BLaER1 treated with 17β-estradiol and CSF1 and Interleukin-3, amounts not matched to agents 10 nM and 100 nM (cell line): ENCODE measurements at regions not wholly inside any gene's neighbourhood (a gene's known extent, or its start where the extent isn't known, plus 50 kb on each side); places are given as distances from the start of the nearest gene placed in this dataset.
"Not testable (repeated sequence)": the region's sequence is repeated elsewhere in the genome, so short reads cannot be mapped to it uniquely, and the experiment has no call there.

ENCODE experiments used
- H3K27ac ChIP-seq, 11 experiments: shearing (Covaris generic); formaldehyde crosslinking; 2 replicates each; pipeline ENCODE4 v1.8.1; 2022
- H3K27me3 ChIP-seq, 11 experiments: shearing (Covaris generic); formaldehyde crosslinking; 2 replicates each; pipeline ENCODE4 v1.8.1; 2022
- H3K36me3 ChIP-seq, 11 experiments: shearing (Covaris generic); formaldehyde crosslinking; 2 replicates each; pipeline ENCODE4 v1.8.1; 2022
- H3K4me1 ChIP-seq, 10 experiments: shearing (Covaris generic); formaldehyde crosslinking; 2 replicates each; pipeline ENCODE4 v1.8.1; 2022
- H3K4me2 ChIP-seq, 11 experiments: shearing (Covaris generic); formaldehyde crosslinking; 2 replicates each; pipeline ENCODE4 v1.8.1; 2022
- H3K4me3 ChIP-seq, 10 experiments: shearing (Covaris generic); formaldehyde crosslinking; 2 replicates each; pipeline ENCODE4 v1.8.1; 2022
- H3K9ac ChIP-seq, 11 experiments: shearing (Covaris generic); formaldehyde crosslinking; 2 replicates each; pipeline ENCODE4 v1.8.1; 2022
- H3K9me3 ChIP-seq, 11 experiments: shearing (Covaris generic); formaldehyde crosslinking; replicated peaks in 1 of 11; 2 replicates each; pipeline ENCODE4 v1.8.1; 2022
- H4K20me1 ChIP-seq, 11 experiments: shearing (Covaris generic); formaldehyde crosslinking; 2 replicates each; pipeline ENCODE4 v1.8.1; 2022
- Cebpa-rat ChIP-seq, 11 experiments: shearing (Covaris generic); IDR thresholded peaks; 2 replicates each; pipeline ENCODE4 v1.8.1; 2022

- no peaks in the 10 kb centered on the region for H3K27me3 ChIP-seq
- no peak overlapping the region for H3K4me2 ChIP-seq
- H3K9me3 ChIP-seq: no peaks in the 10 kb centered on the region
- TF ChIP-seq Cebpa-rat (IDR thresholded peaks at IDR 0.05): no peak
- no peak overlapping the region for H3K4me3 ChIP-seq
- H4K20me1 ChIP-seq: no peaks in the 10 kb centered on the region
- no peak overlapping the region for H3K9ac ChIP-seq
- peaks cover 0 to 23% (median 8%) of the 10 kb centered on the region in 10 experiments; a peak in 11 of 20 replicates for H3K4me1 ChIP-seq
- H3K36me3 ChIP-seq: no peaks in the 10 kb centered on the region
- H3K27ac ChIP-seq: no peak overlapping the region
Measured at GRCh38 chr5:164306662-164307061, 801.2 kb downstream of the MAT2B start.

DNA sequence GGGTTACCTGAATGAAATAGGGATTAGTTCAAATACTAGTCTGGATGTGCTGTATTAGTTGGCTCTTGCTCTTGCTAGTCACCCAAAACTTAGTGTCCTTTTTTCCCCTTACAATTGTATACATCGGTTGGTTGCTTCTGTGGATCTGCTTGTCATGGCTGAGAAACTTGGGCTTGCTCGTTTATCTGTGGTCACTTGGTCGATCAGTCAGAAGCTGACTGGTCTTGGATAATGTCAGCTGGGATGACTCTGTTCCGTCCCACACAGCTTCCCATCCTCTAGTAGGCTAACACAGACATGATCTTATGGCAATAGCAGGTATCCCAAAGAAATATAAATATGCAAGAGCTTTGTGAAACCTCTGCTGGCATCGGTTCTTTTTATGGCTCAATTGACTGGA, 807.4 kb downstream of the MAT2B start:
- no peaks in the 10 kb centered on the region for H4K20me1 ChIP-seq
- no peak overlapping the region for H3K27ac ChIP-seq
- no peaks in the 10 kb centered on the region for H3K9me3 ChIP-seq
- H3K36me3 ChIP-seq: no peaks in the 10 kb centered on the region
- no peak overlapping the region for H3K4me3 ChIP-seq
- no peaks in the 10 kb centered on the region for H3K27me3 ChIP-seq
- no peaks in the 10 kb centered on the region for H3K4me1 ChIP-seq
- H3K4me2 ChIP-seq: no peak overlapping the region
- TF ChIP-seq Cebpa-rat (IDR thresholded peaks at IDR 0.05): no peak
- no peak overlapping the region for H3K9ac ChIP-seq

DNA sequence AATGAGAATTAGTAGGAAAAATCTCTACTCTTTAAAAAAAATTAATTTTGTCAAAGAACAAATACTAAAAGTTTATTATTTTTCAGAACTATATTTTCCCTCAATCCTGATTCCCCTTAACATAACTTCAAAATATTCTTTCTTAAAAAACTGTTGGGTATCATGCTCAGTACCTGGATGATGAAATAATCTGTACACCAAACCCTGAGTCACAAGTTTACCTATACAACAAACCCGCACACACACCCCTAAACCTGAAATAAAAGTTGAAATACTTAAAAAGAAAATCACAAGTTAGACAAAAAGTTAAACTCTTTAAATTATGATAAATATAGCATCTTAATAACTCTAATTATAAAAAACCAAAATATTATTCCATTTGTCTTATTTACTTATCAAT, 812.3 kb downstream of the MAT2B start:
- Histone ChIP-seq H3K27ac (no peak overlapping the region), H4K20me1 (no peaks in the 10 kb centered on the region), H3K4me3 (no peak overlapping the region), H3K36me3 (no peaks in the 10 kb centered on the region), H3K9ac (no peak overlapping the region), H3K4me1 (peaks cover 0 to 9% (median 5%) of the 10 kb centered on the region in 10 experiments; a peak in 10 of 20 replicates), H3K27me3 (no peaks in the 10 kb centered on the region), H3K9me3 (0 out of 22 replicates have a peak, but pooled peaks cover 0 to 7% (median 0%) of the 10 kb centered on the region in 11 experiments), H3K4me2 (no peak overlapping the region)
- TF ChIP-seq Cebpa-rat (IDR thresholded peaks at IDR 0.05): no peak

GRCh38 chr5:164319161-164319560, 813.7 kb downstream of the MAT2B start:
- H3K9ac ChIP-seq: no peak overlapping the region
- no peaks in the 10 kb centered on the region for H3K27me3 ChIP-seq
- H3K27ac ChIP-seq: no peak overlapping the region
- no peak for TF ChIP-seq Cebpa-rat (IDR thresholded peaks at IDR 0.05)
- H3K4me2 ChIP-seq: peak overlapping the region in 8 of 11 experiments; percentile 7 to 43 (median 22); a peak in 7 of 22 replicates
- H3K36me3 ChIP-seq: no peaks in the 10 kb centered on the region
- no peaks in the 10 kb centered on the region for H4K20me1 ChIP-seq
- peaks cover 0 to 9% (median 5%) of the 10 kb centered on the region in 10 experiments; a peak in 10 of 20 replicates for H3K4me1 ChIP-seq
- 0 out of 22 replicates have a peak, but pooled peaks cover 0 to 7% (median 0%) of the 10 kb centered on the region in 11 experiments for H3K9me3 ChIP-seq
- no peak overlapping the region for H3K4me3 ChIP-seq

DNA sequence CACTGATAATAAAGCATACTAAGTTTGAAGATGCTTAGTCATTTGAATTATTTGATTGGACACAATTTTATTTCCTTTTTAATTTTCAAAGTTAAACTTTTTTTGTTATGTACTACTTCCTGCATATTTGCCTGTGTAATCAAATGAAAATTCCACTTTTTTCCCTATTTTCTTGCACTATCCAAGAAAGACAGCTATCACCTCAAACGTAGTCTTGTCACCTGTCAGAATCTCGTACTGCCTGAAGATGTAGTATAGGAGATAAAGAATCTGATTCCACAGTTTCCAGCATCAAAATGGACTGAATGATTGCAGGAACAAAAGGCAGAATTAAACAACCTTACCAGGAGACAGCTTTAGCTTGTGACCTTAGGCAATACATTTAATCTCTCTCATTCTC, 818.8 kb downstream of the MAT2B start:
- Histone ChIP-seq H3K4me3 (no peak overlapping the region), H3K9ac (no peak overlapping the region), H3K4me1 (peaks cover 0 to 4% (median 1%) of the 10 kb centered on the region in 10 experiments; a peak in 10 of 20 replicates), H3K4me2 (no peak overlapping the region), H3K9me3 (peaks cover 23 to 37% (median 26%) of the 10 kb centered on the region in 11 experiments), H3K36me3 (no peaks in the 10 kb centered on the region), H3K27ac (no peak overlapping the region), H3K27me3 (no peaks in the 10 kb centered on the region), H4K20me1 (no peaks in the 10 kb centered on the region)
- no peak for TF ChIP-seq Cebpa-rat (IDR thresholded peaks at IDR 0.05)

GRCh38 chr5:164326219-164326618, 820.8 kb downstream of the MAT2B start:
- H3K4me1 ChIP-seq: no peaks in the 10 kb centered on the region
- no peak for TF ChIP-seq Cebpa-rat (IDR thresholded peaks at IDR 0.05)
- H3K27ac ChIP-seq: no peak overlapping the region
- no peak overlapping the region for H3K4me2 ChIP-seq
- peaks cover 23 to 30% (median 26%) of the 10 kb centered on the region in 11 experiments for H3K9me3 ChIP-seq
- H3K27me3 ChIP-seq: no peaks in the 10 kb centered on the region
- H4K20me1 ChIP-seq: no peaks in the 10 kb centered on the region
- no peaks in the 10 kb centered on the region for H3K36me3 ChIP-seq
- H3K9ac ChIP-seq: no peak overlapping the region
- no peak overlapping the region for H3K4me3 ChIP-seq

DNA sequence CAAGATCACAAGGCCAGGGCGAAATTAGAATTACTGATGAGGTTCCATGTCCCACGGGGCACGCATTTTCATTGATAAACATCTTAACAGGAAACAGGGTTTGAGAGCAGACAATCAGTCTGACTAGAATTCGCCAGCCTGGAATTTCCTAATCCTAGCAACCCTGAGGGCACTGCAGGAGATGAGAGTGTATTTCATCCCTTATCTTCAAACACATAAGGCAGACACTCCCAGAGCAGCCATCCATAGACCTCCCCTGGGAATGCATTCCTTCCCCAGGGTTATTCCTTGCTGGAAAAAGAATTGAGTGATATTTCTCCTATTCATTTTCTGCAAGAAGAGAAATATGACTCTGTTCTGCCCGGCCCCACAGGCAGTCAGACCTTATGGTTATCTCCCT, 821.7 kb downstream of the MAT2B start:
- H3K4me2 ChIP-seq, H3K4me1 ChIP-seq, H3K36me3 ChIP-seq, H3K4me3 ChIP-seq, H4K20me1 ChIP-seq, H3K27me3 ChIP-seq, H3K9ac ChIP-seq, H3K27ac ChIP-seq: not testable (repeated sequence)
- H3K9me3 ChIP-seq: peaks cover 23 to 30% (median 26%) of the 10 kb centered on the region in 11 experiments

- no peak overlapping the region for H3K9ac ChIP-seq
- H3K9me3 ChIP-seq: peaks cover 3 to 5% (median 4%) of the 10 kb centered on the region in 11 experiments
Measured at GRCh38 chr5:164332349-164333196, 827.2 kb downstream of the MAT2B start.

GRCh38 chr5:164335837-164336236, 830.4 kb downstream of the MAT2B start:
- TF ChIP-seq Cebpa-rat (IDR thresholded peaks at IDR 0.05): no peak
- H3K4me2 ChIP-seq: no peak overlapping the region
- no peaks in the 10 kb centered on the region for H4K20me1 ChIP-seq
- H3K9me3 ChIP-seq: no peaks in the 10 kb centered on the region
- H3K27me3 ChIP-seq: no peaks in the 10 kb centered on the region
- H3K4me3 ChIP-seq: no peak overlapping the region
- no peak overlapping the region for H3K9ac ChIP-seq
- no peaks in the 10 kb centered on the region for H3K36me3 ChIP-seq
- no peak overlapping the region for H3K27ac ChIP-seq
- H3K4me1 ChIP-seq: no peaks in the 10 kb centered on the region

More at GRCh38 chr5:164332349-164333196, 827.2 kb downstream of the MAT2B start:
- no peak overlapping the region for H3K4me2 ChIP-seq
- H3K27me3 ChIP-seq: no peaks in the 10 kb centered on the region
- H3K36me3 ChIP-seq: no peaks in the 10 kb centered on the region
- TF ChIP-seq Cebpa-rat (IDR thresholded peaks at IDR 0.05): no peak
- no peaks in the 10 kb centered on the region for H3K4me1 ChIP-seq
- H3K4me3 ChIP-seq: no peak overlapping the region
- no peak overlapping the region for H3K27ac ChIP-seq
- no peaks in the 10 kb centered on the region for H4K20me1 ChIP-seq

GRCh38 chr5:164336276-164336675, 830.9 kb downstream of the MAT2B start:
- Histone ChIP-seq H3K4me2 (no peak overlapping the region), H3K27me3 (no peaks in the 10 kb centered on the region), H3K4me1 (no peaks in the 10 kb centered on the region), H3K9ac (no peak overlapping the region), H3K4me3 (no peak overlapping the region), H3K36me3 (no peaks in the 10 kb centered on the region), H3K27ac (no peak overlapping the region), H3K9me3 (no peaks in the 10 kb centered on the region), H4K20me1 (no peaks in the 10 kb centered on the region)
- TF ChIP-seq Cebpa-rat (IDR thresholded peaks at IDR 0.05): no peak
